Glomerular visceral epithelial cell (primary cell): ENCODE measurements at regions not wholly inside any gene's neighbourhood (a gene's known extent, or its start where the extent isn't known, plus 50 kb on each side); places are given as distances from the start of the nearest gene placed in this dataset.
"Not testable (repeated sequence)": the region's sequence is repeated elsewhere in the genome, so short reads cannot be mapped to it uniquely, and the experiment has no call there.

Source experiments
- DNase-seq: peaks from one replicate; pipeline ENCODE4 v3.0.0-alpha.2; 2016; ENCODE audit errors: extremely low spot score

DNA sequence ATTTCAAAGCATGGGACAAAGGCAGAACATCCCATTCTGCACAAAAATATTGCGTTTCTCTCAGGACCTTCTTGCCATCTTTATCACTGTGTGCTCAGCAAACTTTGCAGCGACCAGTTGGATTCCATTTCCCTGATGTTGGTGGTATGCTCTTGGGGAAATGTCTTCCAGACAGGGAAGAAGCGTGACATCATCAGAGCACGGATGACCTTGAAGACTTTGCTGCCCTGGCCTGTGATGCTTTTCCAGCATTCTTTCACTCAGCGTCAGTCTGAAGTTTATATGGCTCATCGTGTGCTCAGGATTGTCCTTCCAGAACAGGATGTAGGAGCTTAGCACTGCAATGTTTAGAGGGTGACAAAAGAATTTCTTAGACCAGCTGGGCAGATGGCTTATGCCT lies 131.4 kb upstream of the F3 start:
- DNase-seq: no peak

DNA sequence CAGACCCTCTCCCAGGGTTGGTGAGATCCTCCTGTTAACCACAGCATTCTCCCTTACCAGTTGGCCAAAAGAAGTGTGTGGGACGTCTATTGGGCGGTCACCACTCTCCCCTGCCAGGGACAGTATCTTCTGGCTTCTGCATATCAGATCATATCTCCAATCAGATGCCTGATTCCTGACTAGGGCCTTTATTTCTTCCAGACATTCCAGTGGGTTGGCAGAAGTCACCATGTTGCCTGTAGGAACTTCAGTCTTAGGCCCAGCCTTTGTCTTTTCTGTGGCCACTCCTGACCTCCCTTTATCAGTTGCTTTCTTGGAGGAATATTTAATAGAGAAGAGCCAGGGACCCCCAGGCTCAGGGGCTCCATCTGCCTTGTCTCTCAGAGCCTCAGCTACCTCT lies 130.4 kb upstream of the F3 start:
- DNase-seq: no peak

DNA sequence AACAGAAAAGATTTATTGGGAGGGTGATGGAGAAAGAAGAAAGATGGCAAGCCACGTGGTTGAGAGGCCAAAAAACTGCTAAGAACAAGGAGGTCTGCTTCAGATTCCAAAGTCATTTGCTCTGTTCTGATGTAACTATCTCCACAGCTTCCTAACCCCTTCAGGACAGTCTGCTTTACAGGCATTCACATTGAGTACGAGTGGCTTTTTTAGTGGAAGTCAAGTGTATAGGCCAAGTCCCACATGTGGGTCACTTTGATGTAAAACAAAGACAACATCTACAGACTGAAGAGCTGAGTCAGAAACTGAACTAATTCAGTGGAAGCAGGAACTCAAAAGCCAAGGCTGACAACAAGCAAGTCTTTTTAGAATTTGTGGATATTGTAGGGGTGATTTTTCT lies 128.7 kb upstream of the F3 start:
- no peak for DNase-seq

DNA sequence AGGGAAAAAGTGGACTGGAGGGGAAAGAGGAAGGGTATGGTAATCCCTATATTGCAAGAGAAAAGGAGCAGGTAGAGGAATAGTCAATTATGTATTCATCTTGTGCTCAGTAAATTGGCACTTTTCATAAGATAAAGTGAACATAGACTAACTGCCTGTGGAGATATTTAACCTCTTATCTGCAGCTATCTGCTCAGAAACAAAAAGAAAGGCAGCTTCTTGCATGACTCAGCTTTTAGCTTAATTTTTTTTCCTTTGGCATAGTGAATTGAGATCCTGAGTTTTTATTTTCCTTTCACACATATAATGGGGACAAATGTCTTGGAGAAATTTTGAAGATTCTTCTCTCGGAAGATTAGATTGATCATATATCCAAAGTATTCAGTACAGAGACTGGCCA lies 127.6 kb upstream of the F3 start:
- DNase-seq: no peak

DNA sequence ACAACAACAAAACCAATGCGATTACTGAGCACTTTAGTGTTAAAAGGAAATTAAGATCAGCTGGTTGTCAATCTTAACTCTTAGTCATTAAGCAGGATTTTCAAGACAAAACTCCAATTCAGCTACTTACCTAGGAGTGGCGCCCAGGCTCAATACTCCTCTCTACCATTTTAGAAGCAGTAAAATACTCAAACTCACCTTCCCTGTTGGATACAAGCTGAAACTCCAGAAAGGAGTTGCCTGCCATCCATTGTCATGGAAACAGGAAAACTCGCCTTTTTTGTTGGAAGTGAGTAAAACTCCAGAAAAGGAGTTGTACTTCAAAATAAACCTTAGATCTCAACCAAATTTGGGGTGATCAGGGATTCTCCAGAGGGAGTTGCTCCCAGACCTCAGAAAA lies 127.0 kb upstream of the F3 start:
- DNase-seq: no peak

DNA sequence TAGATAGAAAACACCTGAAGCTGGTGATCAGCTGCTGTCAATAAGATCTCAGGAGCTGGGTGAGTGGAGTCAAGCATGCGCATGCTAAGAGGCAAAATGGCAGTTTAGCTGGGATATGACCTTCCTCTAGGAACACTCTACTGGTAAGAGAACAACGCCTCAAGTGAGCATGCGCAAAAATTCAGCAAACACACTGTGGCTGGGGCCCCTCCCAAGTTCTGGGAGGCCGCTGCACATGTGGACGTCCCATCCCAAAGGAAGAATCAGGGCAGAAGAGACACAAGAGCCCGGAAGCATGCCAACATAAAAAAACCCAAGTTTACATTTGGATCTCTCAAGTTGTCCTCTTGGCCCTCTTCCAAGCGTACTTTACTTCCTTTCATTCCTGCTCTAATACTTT lies 126.3 kb upstream of the F3 start:
- no peak for DNase-seq

DNA sequence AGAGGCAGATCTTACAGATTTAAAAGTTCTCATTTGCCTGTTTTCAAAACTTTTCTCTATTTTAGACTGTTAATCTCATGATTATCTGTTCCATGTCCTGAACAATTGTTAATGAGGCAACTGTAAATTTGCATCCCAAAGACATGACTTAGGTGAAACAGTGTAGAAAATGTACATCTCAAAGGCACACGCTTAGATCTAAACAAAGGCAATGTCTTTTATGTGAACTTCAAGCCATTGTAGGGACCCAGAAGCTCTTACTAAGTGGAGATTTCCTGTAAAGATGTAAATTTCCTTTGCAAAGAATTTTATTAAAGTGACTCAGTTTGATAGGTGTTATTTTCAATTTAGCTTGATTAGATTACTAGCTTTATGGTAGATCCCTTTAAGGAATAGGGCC lies 125.2 kb upstream of the F3 start:
- no peak for DNase-seq

DNA sequence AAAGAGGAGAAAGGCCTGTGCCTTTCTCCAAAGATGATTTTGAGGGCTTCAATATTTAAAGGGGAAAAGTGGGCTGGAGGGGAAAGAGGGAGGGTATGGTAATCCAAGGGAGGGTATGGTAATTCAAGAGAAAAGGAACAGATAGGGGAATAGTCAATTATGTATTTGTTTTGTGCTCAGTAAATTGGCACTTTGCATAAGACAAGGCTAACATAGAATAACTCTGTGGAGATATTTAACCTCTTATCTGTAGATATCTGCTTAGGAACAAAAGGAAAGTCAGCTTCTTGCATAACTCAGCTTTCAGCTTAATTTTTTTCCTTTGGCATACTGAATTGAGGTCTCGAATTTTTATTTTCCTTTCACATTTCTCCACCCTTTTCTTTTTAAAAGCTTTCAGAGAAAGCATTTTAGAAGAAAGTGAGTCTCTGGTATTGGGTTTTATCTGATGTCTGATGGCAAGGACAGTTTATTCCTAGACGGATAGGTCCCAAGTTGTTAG lies 119.9 kb upstream of the F3 start:
- DNase-seq: no peak

DNA sequence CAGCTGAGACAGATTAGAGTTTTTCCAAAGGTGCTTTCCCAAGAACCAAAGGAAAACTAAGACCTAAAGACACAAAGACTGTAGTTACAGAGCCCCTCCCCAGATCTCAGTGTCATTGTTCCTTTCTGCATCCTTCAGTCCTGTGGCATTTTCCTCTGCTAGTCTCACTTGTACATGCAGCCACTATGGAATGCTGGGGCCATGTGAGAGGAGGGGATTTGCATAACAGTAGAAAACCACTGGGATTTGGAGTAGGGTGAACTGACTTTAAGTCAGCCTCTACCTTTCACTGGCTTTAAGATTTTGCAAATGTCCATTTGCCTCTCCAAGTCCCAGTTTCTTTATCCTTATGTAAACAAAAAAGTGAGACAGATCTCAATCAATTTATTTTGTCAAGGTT lies 119.4 kb upstream of the F3 start:
- no peak for DNase-seq

DNA sequence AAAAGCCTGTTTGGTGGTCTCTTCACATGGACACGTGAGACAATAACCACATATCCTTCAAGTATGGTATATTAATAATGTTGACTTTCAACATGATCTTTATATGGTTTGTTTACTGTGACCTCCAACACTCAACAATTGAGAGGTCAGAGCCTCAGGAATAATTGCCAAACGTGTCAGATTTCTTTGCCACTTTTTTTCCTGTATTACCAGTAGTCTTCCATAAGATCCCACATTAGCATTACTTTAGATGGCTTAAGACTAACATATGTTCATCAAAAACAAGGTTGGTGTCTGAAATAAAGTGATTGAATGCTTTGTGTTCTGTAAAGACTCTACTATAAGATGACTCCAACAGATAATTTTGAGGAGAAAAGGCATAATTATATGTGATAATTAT lies 118.7 kb upstream of the F3 start:
- no peak for DNase-seq

DNA sequence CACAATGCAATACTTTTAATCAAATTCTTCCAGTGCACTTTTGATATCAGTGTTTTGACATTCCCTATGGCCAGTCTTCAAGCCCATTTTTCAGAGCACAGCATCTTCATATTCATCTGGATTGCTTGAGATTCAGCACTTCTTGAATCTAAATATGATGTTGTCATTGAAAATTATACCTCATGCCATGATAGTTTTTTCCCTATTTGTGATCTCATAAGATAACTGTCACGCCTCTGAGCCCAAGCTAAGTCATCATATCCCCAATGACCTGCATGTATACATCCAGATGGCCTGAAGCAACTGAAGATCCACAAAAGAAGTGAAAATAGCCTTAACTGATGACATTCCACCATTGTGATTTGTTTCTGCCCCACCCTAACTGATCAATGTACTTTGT lies 117.6 kb upstream of the F3 start:
- not testable (repeated sequence) for DNase-seq

DNA sequence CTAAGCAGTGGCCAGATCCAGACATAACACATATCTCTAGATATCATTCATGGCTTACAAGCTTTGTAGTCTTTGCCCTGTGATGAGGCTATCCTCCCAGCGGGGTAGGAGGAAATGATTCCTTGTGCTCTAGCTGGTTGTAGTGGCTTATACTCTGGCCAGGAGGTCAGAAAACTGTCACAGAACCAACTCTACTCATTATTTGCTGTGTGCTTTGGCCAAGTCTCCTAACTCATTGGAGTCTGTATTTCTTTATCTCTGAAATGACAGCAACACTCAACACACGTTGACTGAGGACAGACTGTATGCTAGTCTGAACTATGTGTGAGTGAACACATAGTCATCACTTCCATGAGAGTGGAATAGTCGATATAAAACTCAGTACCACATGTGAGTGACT lies 116.7 kb upstream of the F3 start:
- DNase-seq: no peak

DNA sequence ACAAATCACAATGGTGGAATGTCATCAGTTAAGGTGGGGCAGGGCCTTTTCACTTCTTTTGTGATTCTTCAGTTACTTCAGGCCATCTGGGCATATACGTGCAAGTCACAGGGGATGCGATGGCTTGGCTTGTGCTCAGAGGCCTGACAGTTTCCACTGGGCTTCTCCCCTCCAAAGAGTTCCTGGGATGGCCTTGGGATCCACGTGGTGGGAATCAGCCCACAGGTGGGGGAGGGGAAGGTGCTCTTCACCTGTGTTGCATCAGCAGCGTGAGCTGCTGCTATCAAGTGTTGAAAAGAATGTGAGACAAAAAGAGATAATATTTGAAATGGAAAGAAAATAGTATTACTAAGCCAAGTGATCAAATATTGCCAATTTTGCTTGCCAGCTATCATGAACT lies 116.2 kb upstream of the F3 start:
- not testable (repeated sequence) for DNase-seq

DNA sequence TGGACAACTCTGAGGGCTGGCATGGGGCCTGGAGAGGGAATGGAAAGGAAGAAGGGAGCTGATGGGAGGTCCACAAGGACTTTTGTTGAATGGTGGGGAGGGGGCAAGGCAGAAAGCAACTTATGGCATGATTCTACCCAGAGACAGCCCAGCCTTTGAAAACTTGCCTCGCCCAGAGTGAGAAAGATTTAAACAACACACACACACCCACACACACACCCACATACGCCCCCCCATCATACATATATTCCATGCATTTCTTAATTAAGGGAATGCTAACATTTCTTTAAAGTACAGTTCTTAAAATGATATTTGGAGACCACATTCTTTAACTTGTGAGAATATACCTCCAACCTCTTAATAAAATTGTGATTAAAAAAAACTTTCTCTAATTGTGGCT lies 115.4 kb upstream of the F3 start:
- no peak for DNase-seq

DNA sequence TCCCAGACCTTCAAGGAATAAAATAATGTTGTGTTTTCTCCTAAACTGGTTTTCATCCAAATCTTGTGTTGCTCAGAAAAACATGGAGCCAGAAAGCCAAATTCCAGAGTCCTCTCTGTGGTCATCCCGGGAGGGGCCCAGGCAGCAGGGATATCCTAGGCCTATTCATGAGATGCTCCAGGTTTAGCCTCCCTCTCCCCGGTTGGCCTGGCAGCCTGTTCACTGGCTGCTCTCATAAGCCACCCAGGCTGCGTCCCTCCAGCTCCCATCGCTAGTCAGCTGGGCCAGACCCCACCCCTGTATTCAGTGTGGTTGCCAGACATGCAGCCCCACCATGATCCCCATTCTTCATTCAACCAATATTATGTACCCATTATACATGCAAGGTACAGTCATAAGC lies 113.4 kb upstream of the F3 start:
- no peak for DNase-seq

DNA sequence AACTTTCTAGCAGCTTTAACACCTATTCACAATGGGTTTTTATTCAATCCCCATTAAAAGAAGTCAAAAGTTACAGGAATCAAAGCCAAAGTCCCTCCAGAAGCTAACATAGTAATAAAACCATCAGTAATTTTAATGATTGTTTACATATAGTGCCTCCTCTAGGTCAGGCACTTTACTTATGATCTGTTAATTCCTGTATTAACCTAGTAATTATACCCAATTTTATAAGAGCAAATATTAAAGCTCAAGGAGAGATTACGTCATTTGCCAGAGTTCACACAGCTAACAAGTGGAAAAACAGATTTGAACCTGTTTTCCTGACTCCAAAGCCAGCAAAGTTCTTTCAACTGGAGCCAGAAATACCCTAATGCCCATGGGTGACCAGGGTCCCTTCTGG lies 112.9 kb upstream of the F3 start:
- no peak for DNase-seq

DNA sequence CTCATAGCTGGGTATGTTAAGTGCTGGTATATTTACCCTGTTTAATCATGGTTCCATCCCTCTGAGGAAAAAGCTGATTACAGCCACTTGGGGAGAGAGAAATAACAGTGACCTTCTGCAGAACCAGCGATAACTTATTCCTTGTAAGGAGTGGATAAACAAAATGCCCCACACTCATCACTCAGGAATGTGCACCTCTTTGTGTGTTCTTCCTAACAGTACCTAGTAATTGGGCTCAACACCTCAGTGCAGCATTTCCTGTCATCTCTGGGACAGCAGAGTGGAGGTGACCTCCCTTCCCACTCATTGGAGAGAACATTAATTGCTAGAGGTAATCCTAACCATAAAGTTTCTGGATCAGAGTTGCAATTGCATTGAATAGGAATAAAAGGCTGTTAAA lies 112.5 kb upstream of the F3 start:
- peak; percentile 57 for DNase-seq

DNA sequence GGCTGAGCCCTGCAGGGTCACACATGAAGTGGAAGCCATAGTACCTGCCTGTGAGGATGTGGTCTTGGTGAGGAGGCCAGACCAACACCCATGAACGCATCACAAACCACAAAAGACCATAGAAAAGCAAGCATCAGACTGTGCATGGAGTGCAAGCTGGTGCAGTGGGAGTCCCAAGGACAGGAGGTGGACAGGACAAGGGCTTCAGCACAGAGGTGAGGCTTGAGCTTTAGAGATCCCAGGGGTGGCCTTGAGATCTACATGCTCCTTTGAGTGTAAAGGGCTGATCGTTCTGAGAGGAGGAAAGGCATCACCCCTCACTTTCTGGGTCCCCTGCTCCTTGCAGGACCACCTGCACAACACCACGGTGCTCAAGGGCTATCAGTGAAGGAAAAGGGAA lies 111.9 kb upstream of the F3 start:
- DNase-seq: peak; percentile 11

DNA sequence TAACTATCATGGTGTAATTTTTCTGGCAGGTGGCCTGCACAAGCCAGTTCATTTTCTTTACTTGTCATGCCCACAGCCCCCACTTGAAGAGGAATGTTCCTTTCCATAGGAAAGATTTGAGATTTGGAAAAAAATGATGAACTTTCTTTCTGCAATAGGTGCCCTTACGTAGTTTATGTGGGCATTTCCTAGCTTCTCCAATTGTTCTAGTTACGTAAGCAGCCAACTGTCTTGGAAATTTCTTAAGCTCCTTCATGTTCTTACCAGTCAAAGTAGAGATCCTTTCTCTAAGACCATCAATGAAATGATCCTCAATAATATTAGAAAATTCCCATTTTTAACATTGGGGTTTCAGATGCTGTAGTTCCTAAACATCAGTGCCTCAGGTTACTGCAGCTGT lies 109.5 kb upstream of the F3 start:
- no peak for DNase-seq

DNA sequence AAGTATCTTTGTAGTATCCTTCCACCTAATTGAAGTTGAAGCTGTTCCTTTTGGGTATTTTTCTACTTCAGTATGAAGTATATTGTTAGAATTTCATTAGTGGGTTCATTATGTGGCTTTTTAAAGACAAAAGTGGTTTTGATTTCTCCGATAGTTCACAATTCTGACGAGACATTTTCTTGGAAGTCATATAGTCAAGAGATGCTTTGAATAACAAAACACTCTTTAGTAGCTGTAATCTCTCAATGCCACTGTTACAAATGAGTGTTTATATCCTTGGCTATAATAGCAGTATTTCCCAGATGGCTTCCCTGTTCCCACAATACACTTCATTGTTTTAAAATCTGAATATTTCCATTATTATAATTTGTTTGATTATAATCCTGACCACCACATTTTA lies 108.7 kb upstream of the F3 start:
- no peak for DNase-seq

DNA sequence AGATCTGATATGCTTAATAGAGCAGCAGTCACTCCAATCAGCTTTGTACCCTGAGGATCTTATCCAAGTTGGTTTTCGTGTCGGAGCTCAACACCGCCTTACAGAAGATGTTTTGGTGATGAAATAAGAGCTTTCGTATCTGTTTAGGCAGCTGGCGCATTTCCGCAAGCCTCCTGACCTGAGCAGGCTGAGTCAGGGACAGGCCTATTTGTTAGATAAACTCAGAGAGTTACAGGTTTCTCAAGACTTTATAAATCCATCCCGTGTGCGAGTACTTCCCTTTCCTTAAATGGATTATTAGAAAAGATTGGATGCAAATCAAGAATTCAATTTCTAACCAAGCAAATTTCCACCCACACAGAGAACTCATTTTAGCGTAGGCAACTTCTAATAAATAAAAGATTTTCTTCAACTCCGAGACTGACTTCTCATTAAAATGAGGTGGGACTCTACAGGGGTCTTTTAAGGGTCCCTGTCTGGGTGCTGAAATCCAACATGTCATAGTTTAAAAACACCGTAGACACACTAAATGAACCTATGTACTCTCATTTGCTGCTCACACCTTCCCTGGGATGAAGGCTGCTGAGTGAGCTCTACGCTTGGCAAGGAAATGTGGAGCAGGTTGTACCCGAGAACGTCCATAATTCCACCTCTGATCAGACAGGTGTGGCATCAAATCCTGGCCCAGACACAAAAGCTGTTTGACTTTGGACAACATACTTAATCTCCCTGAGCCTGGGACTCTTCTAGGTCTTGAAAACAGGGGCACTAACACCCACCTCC lies 106.9 kb upstream of the F3 start:
- DNase-seq: no peak

DNA sequence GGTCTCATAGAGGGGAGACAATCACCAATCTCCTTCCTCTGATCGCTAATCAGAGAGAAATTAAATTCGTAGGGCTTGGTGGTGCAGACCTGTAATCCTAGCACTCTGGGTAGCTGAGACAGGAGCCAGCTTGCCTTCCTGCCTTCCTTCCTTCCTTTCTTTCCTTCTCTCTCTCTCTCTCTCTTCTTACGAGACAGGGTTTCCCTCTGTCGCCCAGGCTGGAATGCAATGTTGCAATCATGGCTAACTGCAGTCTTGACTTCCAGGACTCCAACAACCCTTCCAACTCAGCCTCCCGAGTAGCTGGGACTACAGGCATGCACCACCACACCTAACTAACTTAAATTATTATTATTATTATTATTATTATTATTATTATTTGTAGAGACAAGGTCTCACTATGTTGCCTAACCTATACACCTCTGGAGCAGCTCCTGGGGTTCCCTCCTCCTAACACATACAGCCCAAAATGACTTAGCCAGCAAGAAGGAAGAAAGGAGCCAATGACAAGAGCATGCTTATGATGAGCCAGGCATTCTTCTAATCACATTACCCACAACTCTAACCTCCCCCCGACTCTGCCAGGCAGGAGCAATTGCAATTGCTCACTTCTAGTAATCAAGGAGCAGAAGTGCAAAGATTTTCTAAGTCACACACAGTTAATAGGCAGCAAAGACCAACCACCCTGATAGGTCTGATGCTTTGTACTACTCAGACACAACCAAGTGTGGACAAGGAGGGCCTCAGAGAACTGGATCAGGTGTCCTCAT lies 105.4 kb upstream of the F3 start:
- DNase-seq: no peak

DNA sequence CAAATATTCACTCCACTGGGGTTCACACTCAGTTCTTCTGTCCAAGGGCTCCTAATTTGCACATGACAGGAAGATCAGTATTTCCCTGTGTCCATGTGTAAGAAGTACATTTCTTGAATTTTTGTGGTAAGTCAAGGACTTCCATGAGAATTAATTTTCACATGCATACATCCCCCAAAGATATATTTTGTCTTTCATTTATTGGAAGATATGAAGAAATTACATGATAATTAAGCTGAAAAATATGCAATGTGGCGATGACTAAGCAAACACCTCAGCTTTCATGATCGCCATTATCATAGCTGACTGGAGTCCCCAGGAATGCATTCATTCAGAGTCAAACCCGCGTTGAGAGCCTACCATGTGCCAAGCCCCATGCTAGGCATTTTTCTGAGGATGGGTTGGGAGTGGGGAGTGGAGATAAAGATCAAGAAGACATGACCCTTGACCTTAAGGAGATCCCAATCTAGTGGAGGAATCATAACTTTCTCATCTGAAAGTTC lies 104.6 kb upstream of the F3 start:
- DNase-seq: peak; percentile 59
